K562 (cell line): ENCODE measurements at regions not wholly inside any gene's neighbourhood (a gene's known extent, or its start where the extent isn't known, plus 50 kb on each side); places are given as distances from the start of the nearest gene placed in this dataset.

Experiments
- ATAC-seq: fragments of 200-7000 bp; cut with Tn5 transposase; 3 replicates; pipeline ENCODE4 v1.9.1; 2020; ENCODE audit warnings: moderate library complexity
- BruUV-seq: library from RNA; stranded (reverse); fragments of 400-500 nt; replicated peaks from 2 replicates; lab custom pipeline; 2021; lab: Mats Ljungman, UMichigan
- CTCF ChIA-PET: fragments of 300-600 bp; formaldehyde crosslinking; extraction: SDS; loops from one replicate; lab custom pipeline; 2021; ENCODE audit warnings: low intra/inter-chr PET ratio; lab: Yijun Ruan, JAX
- POLR2A ChIA-PET: fragments of 300-600, 350-650 bp; sonication (Branson Sonifier 250); formaldehyde crosslinking; extraction: SDS; loops from one replicate; lab custom pipeline; 2021; ENCODE audit warnings: antibody characterized with exemption, inconsistent platforms; lab: Yijun Ruan, JAX
- DNase-seq, 4 experiments: peaks; one replicate each; pipeline versions ENCODE4 v3.0.0 to v3.0.0-alpha.2; 2011 to 2018; ENCODE audit warnings: low spot score in 3 of 4, mixed read lengths in 3 of 4; ENCODE audit errors: extremely low read depth in 1 of 4
- FAIRE-seq: peaks from 2 replicates; lab custom pipeline; 2011; peaks lifted over from hg19 to GRCh38; lab: Jason Lieb, UNC
- H2AFZ ChIP-seq: 2 replicates; pipeline ENCODE4 v1.6.0; 2011; ENCODE audit warnings: low read depth, low read length, control low read depth, inconsistent platforms
- H3K27ac ChIP-seq: fragments of 200-600 bp; 3 replicates; pipeline ENCODE4 v1.8.0; 2011; ENCODE audit warnings: low read depth, mild to moderate bottlenecking, control low read depth, inconsistent platforms, low read length, moderate library complexity, mixed read lengths; ENCODE audit errors: extremely low read depth
- H3K27me3 ChIP-seq, 2 experiments: fragments of 300-600 bp in 1 of 2; 2 replicates in 1 of 2; 3 replicates in 1 of 2; pipeline versions ENCODE4 v1.6.0 to v1.8.0; 2011; ENCODE audit warnings: inconsistent platforms in 2 of 2, low read length in 2 of 2, mild to moderate bottlenecking in 1 of 2, mixed read lengths in 1 of 2, moderate library complexity in 1 of 2; ENCODE audit not compliant: control insufficient read depth in 2 of 2, insufficient read depth in 2 of 2
- H3K36me3 ChIP-seq: fragments of 300-600 bp; 3 replicates; pipeline ENCODE4 v1.8.0; 2011; ENCODE audit warnings: mild to moderate bottlenecking, low read length, inconsistent platforms; ENCODE audit not compliant: control insufficient read depth, insufficient read depth
- H3K4me1 ChIP-seq, 2 experiments: fragments of 200-600 bp in 1 of 2; replicated peaks in 1 of 2; 2 replicates in 1 of 2; 3 replicates in 1 of 2; pipeline versions ENCODE4 v1.5.1 to v1.8.0; 2011; ENCODE audit warnings: inconsistent platforms in 2 of 2, low read length in 2 of 2, mild to moderate bottlenecking in 1 of 2, mixed read lengths in 1 of 2, moderate library complexity in 1 of 2; ENCODE audit not compliant: control insufficient read depth in 2 of 2, insufficient read depth in 2 of 2
- H3K4me2 ChIP-seq: 2 replicates; pipeline ENCODE4 v1.6.1; 2011; ENCODE audit warnings: low read length, control low read depth, inconsistent platforms, mixed read lengths; ENCODE audit not compliant: insufficient read depth
- H3K4me3 ChIP-seq: fragments of 200-600 bp; sonication (generic), shearing (Covaris generic); 2 replicates; pipeline ENCODE4 v1.5.1; 2016; ENCODE audit warnings: control low read depth, inconsistent platforms
- H3K79me2 ChIP-seq: fragments of 200-600 bp; 3 replicates; pipeline ENCODE4 v1.8.0; 2011; ENCODE audit warnings: low read length, inconsistent platforms; ENCODE audit not compliant: control insufficient read depth, insufficient read depth
- H3K9ac ChIP-seq, 2 experiments: 2 replicates each; pipeline versions ENCODE4 v1.6.0 to v1.6.1; 2011; ENCODE audit warnings: low read depth in 2 of 2, low read length in 2 of 2, control low read depth in 1 of 2, inconsistent platforms in 1 of 2, mild to moderate bottlenecking in 1 of 2, mixed read lengths in 1 of 2; ENCODE audit not compliant: insufficient read depth in 1 of 2
- H3K9me1 ChIP-seq: one replicate; pipeline ENCODE4 v1.6.0; 2011; ENCODE audit warnings: inconsistent platforms, mild to moderate bottlenecking, low read length, moderate library complexity; ENCODE audit not compliant: control insufficient read depth, insufficient read depth
- H3K9me3 ChIP-seq: replicated peaks from 2 replicates; pipeline ENCODE4 v1.5.1; 2011; ENCODE audit warnings: low read depth, low read length, inconsistent platforms; ENCODE audit not compliant: control insufficient read depth, insufficient read depth
- H4K20me1 ChIP-seq: replicated peaks from 2 replicates; pipeline ENCODE4 v1.6.1; 2011; ENCODE audit warnings: low read length, inconsistent platforms, mixed read lengths; ENCODE audit not compliant: control insufficient read depth, insufficient read depth
- ATF1 ChIP-seq, 2 experiments: fragments of 450-650 bp in 1 of 2; IDR thresholded peaks; 2 replicates each; pipeline ENCODE4 v1.6.1; 2016; ENCODE audit warnings: missing compliant biosample characterization in 1 of 2, missing genetic modification characterization in 1 of 2
- C11orf30 ChIP-seq: fragments of 450-650 bp; IDR thresholded peaks from 2 replicates; pipeline ENCODE4 v1.6.1; 2016; ENCODE audit warnings: low read depth, mild to moderate bottlenecking
- KLF6 ChIP-seq: fragments of 250-450 bp; sonication (Bioruptor Pico); IDR thresholded peaks from 2 replicates; pipeline ENCODE4 v1.4.0; 2020; ENCODE audit warnings: mild to moderate bottlenecking, moderate library complexity, borderline replicate concordance
- MAFF ChIP-seq: IDR thresholded peaks from 2 replicates; pipeline ENCODE4 v1.6.1; 2012; ENCODE audit warnings: low read length, improper control_type of control experiment
- NR2C1 ChIP-seq, 2 experiments: fragments of 450-650 bp; IDR thresholded peaks; 2 replicates each; pipeline ENCODE4 v1.6.1; 2017; ENCODE audit warnings: mild to moderate bottlenecking in 2 of 2, antibody characterized with exemption in 1 of 2, inconsistent platforms in 1 of 2, missing compliant biosample characterization in 1 of 2, missing genetic modification characterization in 1 of 2
- PYGO2 ChIP-seq: fragments of 450-650 bp; IDR thresholded peaks from 2 replicates; pipeline ENCODE4 v1.6.1; 2016; ENCODE audit warnings: mild to moderate bottlenecking, missing genetic modification characterization, moderate library complexity, missing compliant biosample characterization
- SMAD1 ChIP-seq: fragments of 150-350 bp; IDR thresholded peaks from 2 replicates; pipeline ENCODE4 v1.6.1; 2014; ENCODE audit warnings: low read length, low read depth; ENCODE audit not compliant: partially characterized antibody
- TAF1 ChIP-seq: IDR thresholded peaks from 2 replicates; pipeline ENCODE4 v1.6.1; 2011; ENCODE audit warnings: mild to moderate bottlenecking, low read length, moderate library complexity; ENCODE audit not compliant: insufficient read depth, control insufficient read depth, severe bottlenecking; ENCODE audit errors: extremely low read depth
- TSC22D4 ChIP-seq: fragments of 450-650 bp; IDR thresholded peaks from 2 replicates; pipeline ENCODE4 v1.6.1; 2016; ENCODE audit warnings: missing genetic modification characterization, missing biosample characterization, control low read depth
- ZKSCAN3 ChIP-seq: fragments of 250-450 bp; sonication (Bioruptor Pico); IDR thresholded peaks from 2 replicates; pipeline ENCODE4 v1.4.0; 2020
- ZNF165 ChIP-seq: fragments of 250-450 bp; sonication (Bioruptor Pico); IDR thresholded peaks from 2 replicates; pipeline ENCODE4 v1.4.0; 2020; ENCODE audit warnings: borderline replicate concordance
- ZNF431 ChIP-seq: sonication (generic); formaldehyde crosslinking; IDR thresholded peaks from 2 replicates; pipeline ENCODE4 v1.8.0; 2022; ENCODE audit warnings: mild to moderate bottlenecking, missing genetic modification reagents
- WGBS: fragments of 100-300 bp; shearing (Covaris generic); methylation state at CpG from one replicate; pipeline ENCODE4 v1.1.6; 2016; ENCODE audit warnings: low coverage, mixed read lengths; ENCODE audit not compliant: insufficient coverage; ENCODE audit errors: missing lambda C conversion rate; 5-methylcytosine and 5-hydroxymethylcytosine counted together
- in situ Hi-C: fragments of 300-500 bp; cut with MboI; formaldehyde crosslinking; loops from 4 replicates; pipeline ENCODE4 v1.15.0; 2018; ENCODE audit warnings: inconsistent platforms, mixed read lengths
- intact Hi-C: fragments of 100-400 bp; cut with micrococcal nuclease; formaldehyde crosslinking; loops from 2 replicates; pipeline ENCODE4 v1.14.2; 2022
- TF ChIP-seq, protein P1 (sequence below), 2 experiments: fragments of 450-650 bp; IDR thresholded peaks; 2 replicates each; pipeline ENCODE4 v1.6.1; 2016; ENCODE audit warnings: mild to moderate bottlenecking in 2 of 2, borderline replicate concordance in 1 of 2, low read depth in 1 of 2, moderate library complexity in 1 of 2
- TF ChIP-seq, protein P2 (sequence below): sonication (generic); formaldehyde crosslinking; IDR thresholded peaks from 2 replicates; pipeline ENCODE4 v1.8.1; 2023; ENCODE audit warnings: mild to moderate bottlenecking, missing genetic modification reagents, moderate library complexity

DNA sequence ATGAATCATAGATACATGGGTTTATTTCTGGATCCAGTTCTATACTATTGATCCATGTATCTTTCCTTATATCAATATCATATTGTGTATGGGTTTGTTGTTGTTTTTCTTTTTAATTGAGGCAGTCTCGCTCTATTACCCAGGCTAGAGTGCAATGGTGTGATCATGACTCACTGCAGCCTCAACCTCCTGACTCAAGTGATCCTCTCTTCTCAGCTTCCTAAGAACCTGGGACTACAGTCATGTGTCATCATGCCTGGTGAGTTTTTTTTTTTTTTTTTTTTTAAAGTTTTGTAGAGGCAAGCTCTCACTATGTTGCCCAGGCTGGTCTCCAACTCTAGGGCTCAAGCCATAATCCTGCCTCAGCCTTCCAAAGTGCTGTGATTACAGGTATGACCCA lies 1589.4 kb upstream of the TENM4 start:
- DNase-seq (no peak), FAIRE-seq (no peak), ATAC-seq (no peak)
- ChIA-PET POLR2A (no interaction called here), CTCF (no interaction called here)
- BruUV-seq: no TSS peak
- intact Hi-C loops: no loop called here
- H3K9me3 ChIP-seq: no peaks in the 10 kb centered on the region
- no peak overlapping the region for H3K4me3 ChIP-seq
- no peak overlapping the region for H3K4me2 ChIP-seq
- H3K79me2 ChIP-seq: no peaks in the 10 kb centered on the region
- no peak overlapping the region for H3K9ac ChIP-seq
- H3K9me1 ChIP-seq: no peaks in the 10 kb centered on the region
- H3K36me3 ChIP-seq: no peaks in the 10 kb centered on the region
- no peak overlapping the region for H2AFZ ChIP-seq
- no peak overlapping the region for H3K27ac ChIP-seq
- in situ Hi-C loops: no loop called here
- no peaks in the 10 kb centered on the region for H3K4me1 ChIP-seq
- H4K20me1 ChIP-seq: no peaks in the 10 kb centered on the region
- 0% methylated on average over 1 of the region's 1 CpG for WGBS
- no peaks in the 10 kb centered on the region for H3K27me3 ChIP-seq
- TF ChIP-seq, protein P1, sequence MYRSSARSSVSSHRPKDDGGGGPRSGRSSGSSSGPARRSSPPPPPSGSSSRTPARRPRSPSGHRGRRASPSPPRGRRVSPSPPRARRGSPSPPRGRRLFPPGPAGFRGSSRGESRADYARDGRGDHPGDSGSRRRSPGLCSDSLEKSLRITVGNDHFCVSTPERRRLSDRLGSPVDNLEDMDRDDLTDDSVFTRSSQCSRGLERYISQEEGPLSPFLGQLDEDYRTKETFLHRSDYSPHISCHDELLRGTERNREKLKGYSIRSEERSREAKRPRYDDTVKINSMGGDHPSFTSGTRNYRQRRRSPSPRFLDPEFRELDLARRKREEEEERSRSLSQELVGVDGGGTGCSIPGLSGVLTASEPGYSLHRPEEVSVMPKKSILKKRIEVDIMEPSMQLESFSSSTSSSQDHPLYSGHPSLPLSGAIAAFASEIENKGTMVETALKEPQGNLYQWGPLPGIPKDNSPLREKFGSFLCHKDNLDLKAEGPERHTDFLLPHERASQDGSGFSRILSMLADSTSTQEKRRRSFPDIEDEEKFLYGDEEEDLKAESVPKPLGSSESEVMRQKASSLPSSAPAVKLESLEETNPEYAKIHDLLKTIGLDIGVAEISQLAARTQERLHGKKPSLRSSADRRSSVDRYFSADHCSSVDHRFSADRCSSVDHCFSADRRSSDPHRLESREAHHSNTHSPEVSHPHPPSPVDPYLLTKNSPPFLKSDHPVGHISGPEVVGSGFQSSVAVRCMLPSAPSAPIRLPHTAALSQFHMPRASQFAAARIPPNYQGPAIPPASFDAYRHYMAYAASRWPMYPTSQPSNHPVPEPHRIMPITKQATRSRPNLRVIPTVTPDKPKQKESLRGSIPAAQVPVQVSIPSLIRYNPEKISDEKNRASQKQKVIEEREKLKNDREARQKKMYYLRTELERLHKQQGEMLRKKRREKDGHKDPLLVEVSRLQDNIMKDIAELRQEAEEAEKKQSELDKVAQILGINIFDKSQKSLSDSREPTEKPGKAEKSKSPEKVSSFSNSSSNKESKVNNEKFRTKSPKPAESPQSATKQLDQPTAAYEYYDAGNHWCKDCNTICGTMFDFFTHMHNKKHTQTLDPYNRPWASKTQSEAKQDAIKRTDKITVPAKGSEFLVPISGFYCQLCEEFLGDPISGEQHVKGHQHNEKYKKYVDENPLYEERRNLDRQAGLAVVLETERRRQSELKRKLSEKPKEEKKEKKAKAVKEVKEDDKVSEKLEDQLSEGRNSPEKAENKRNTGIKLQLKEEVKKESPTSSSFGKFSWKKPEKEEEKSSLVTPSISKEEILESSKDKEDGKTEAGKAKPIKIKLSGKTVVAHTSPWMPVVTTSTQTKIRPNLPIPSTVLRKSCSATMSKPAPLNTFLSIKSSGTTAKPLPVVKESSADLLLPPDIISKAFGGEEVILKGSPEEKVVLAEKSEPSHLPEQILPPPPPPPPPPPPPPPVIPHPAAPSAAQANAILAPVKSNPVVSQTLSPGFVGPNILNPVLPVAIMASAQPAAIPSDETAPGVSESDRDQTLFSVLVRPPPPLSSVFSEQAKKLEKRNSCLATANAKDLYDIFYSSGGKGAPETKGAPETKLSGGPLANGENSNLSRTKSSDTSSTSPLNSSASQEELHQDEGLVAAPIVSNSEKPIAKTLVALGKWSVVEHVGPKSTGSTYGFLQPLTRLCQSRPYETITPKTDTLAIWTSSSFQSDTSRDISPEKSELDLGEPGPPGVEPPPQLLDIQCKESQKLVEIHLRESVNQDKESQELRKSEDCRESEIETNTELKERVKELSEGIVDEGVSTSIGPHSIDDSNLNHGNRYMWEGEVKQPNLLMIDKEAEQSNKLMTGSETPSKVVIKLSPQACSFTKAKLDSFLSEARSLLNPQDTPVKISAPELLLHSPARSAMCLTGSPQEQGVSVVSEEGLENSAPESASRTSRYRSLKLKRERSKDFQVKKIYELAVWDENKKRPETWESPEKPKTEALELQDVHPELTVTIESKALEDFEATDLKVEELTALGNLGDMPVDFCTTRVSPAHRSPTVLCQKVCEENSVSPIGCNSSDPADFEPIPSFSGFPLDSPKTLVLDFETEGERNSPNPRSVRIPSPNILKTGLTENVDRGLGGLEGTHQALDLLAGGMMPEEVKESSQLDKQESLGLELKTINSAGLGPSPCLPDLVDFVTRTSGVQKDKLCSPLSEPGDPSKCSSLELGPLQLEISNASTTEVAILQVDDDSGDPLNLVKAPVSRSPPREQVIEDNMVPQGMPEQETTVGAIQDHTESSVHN (IDR thresholded peaks at IDR 0.05; ENCODE audit: borderline replicate concordance in 1 of 2, low read depth in 1 of 2): no peak
- TF ChIP-seq ZKSCAN3 (no peak), MAFF (no peak), NR2C1 (IDR thresholded peaks at IDR 0.05) (no peak), NR2C1 (tag; IDR thresholded peaks at IDR 0.05) (no peak), KLF6 (no peak), SMAD1 (no peak), ZNF431 (no peak), ZNF165 (CRISPR knock-in tag) (no peak), TAF1 (no peak), ATF1 (CRISPR knock-in tag; IDR thresholded peaks at IDR 0.05) (no peak), ATF1 (tag; IDR thresholded peaks at IDR 0.05) (no peak), TSC22D4 (tag) (no peak), PYGO2 (tag) (no peak), C11orf30 (no peak)
- TF ChIP-seq, protein P2, sequence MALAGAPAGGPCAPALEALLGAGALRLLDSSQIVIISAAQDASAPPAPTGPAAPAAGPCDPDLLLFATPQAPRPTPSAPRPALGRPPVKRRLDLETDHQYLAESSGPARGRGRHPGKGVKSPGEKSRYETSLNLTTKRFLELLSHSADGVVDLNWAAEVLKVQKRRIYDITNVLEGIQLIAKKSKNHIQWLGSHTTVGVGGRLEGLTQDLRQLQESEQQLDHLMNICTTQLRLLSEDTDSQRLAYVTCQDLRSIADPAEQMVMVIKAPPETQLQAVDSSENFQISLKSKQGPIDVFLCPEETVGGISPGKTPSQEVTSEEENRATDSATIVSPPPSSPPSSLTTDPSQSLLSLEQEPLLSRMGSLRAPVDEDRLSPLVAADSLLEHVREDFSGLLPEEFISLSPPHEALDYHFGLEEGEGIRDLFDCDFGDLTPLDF: no peak
